Esophagus muscularis mucosa (tissue), 4 donors: ENCODE measurements at regions not wholly inside any gene's neighbourhood (a gene's known extent, or its start where the extent isn't known, plus 50 kb on each side); places are given as distances from the start of the nearest gene placed in this dataset.

Experiments
- DNase-seq: peaks from one replicate; pipeline ENCODE4 v3.0.0-alpha.2; 2017; ENCODE audit errors: extremely low spot score
- H3K27ac ChIP-seq, 4 donors: fragments of 200-600 bp; sonication (generic); replicated peaks in 1 of 4; 1 replicate in 3 of 4; 2 replicates in 1 of 4; pipeline ENCODE4 v1.5.1; 2016 to 2019; ENCODE audit warnings: mild to moderate bottlenecking in 1 of 4
- H3K27me3 ChIP-seq, 4 donors: fragments of 200-600 bp; sonication (generic); one replicate each; pipeline versions ENCODE4 v1.5.1 to v1.6.0; 2016 to 2019
- H3K36me3 ChIP-seq, 4 donors: fragments of 200-600 bp; sonication (generic); one replicate each; pipeline ENCODE4 v1.5.1; 2016 to 2019
- H3K4me1 ChIP-seq, 4 donors: fragments of 200-600 bp; sonication (generic); one replicate each; pipeline ENCODE4 v1.5.1; 2016 to 2019
- H3K4me3 ChIP-seq, 4 donors: fragments of 200-600 bp; sonication (generic); 1 replicate in 2 of 4; 2 replicates in 2 of 4; pipeline ENCODE4 v1.5.1; 2016 to 2019; ENCODE audit warnings: mild to moderate bottlenecking in 4 of 4, moderate library complexity in 1 of 4
- H3K9me3 ChIP-seq, 4 donors: fragments of 200-600 bp; sonication (generic); 1 replicate in 3 of 4; 2 replicates in 1 of 4; pipeline ENCODE4 v1.5.1; 2016 to 2019
- CTCF ChIP-seq, 3 experiments: fragments of 200-600 bp in 2 of 3; fragments of 450-650 bp in 1 of 3; sonication (generic) in 2 of 3; IDR thresholded peaks; one replicate each; pipeline ENCODE4 v1.5.1; 2017 to 2019; ENCODE audit warnings: antibody characterized with exemption in 3 of 3, mild to moderate bottlenecking in 2 of 3, moderate library complexity in 1 of 3
- EP300 ChIP-seq: sonication (generic); formaldehyde crosslinking; IDR thresholded peaks from one replicate; pipeline ENCODE4 v1.6.1; 2017; ENCODE audit warnings: antibody characterized with exemption
- POLR2A ChIP-seq: fragments of 450-650 bp; IDR thresholded peaks from one replicate; pipeline ENCODE4 v1.6.1; 2017; ENCODE audit warnings: antibody characterized with exemption, moderate library complexity, mild to moderate bottlenecking, low read depth
- POLR2AphosphoS5 ChIP-seq, 2 donors: sonication (generic); formaldehyde crosslinking; IDR thresholded peaks; one replicate each; pipeline ENCODE4 v1.6.1; 2017; ENCODE audit warnings: antibody characterized with exemption in 2 of 2
- WGBS: methylation state at CpG from one replicate; pipeline ENCODE4 v1.1.5; 2018; 5-methylcytosine and 5-hydroxymethylcytosine counted together
- intact Hi-C: fragments of 100-400 bp; cut with DNase I; formaldehyde crosslinking; loops from one replicate; pipeline ENCODE4 v1.15.1; 2023

- Histone ChIP-seq H3K4me1 (no peaks in the 10 kb centered on the region), H3K9me3 (no peaks in the 10 kb centered on the region), H3K36me3 (no peaks in the 10 kb centered on the region), H3K27me3 (peaks cover 0 to 7% (median 0%) of the 10 kb centered on the region in 4 donors), H3K4me3 (no peak overlapping the region), H3K27ac (no peak overlapping the region)
- no peak for TF ChIP-seq CTCF (IDR thresholded peaks at IDR 0.05)
- no peak for TF ChIP-seq POLR2A
- TF ChIP-seq EP300, result no peak
- TF ChIP-seq POLR2AphosphoS5 (IDR thresholded peaks at IDR 0.05), result no peak
- intact Hi-C loops, result no loop called here
- no peak for DNase-seq
- 56% methylated on average over 7 of the region's 7 CpGs for WGBS
Measured at GRCh38 chr4:22235698-22236097, 280.2 kb downstream of the ADGRA3 start.

DNA sequence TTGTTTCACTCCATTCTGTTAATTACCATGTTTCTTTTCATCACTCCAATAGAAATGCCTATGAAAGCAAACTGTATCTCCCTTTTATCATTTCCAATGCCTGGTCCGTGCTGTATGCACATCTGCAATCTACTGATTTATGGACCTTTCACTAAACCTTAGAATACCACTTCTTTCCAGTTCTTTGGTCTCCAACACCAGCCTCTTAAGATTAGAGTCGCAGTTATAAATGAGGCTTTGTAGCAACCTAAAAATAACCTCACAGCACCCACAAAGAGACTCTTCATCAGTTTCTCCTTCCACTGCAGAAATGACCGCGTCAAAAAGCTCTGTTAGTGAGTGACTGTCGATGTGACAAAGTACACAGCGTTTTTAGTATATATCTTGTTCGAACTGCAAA is 282.6 kb downstream of the ADGRA3 start:
- H3K9me3 ChIP-seq, result no peaks in the 10 kb centered on the region
- intact Hi-C loops, result no loop called here
- H3K36me3 ChIP-seq, result no peaks in the 10 kb centered on the region
- no peaks in the 10 kb centered on the region for H3K4me1 ChIP-seq
- peaks cover 0 to 7% (median 0%) of the 10 kb centered on the region in 4 donors for H3K27me3 ChIP-seq
- WGBS, result 77% methylated on average over 7 of the region's 7 CpGs
- no peak for TF ChIP-seq CTCF (IDR thresholded peaks at IDR 0.05)
- no peak for TF ChIP-seq POLR2AphosphoS5 (IDR thresholded peaks at IDR 0.05)
- no peak for TF ChIP-seq POLR2A
- no peak for TF ChIP-seq EP300
- H3K27ac ChIP-seq, result no peak overlapping the region
- no peak for DNase-seq
- no peak overlapping the region for H3K4me3 ChIP-seq

- Histone ChIP-seq H3K9me3 (no peaks in the 10 kb centered on the region), H3K27ac (no peak overlapping the region)
Measured at GRCh38 chr4:22220965-22221364, 272.4 kb upstream of the KCNIP4 start.

DNA sequence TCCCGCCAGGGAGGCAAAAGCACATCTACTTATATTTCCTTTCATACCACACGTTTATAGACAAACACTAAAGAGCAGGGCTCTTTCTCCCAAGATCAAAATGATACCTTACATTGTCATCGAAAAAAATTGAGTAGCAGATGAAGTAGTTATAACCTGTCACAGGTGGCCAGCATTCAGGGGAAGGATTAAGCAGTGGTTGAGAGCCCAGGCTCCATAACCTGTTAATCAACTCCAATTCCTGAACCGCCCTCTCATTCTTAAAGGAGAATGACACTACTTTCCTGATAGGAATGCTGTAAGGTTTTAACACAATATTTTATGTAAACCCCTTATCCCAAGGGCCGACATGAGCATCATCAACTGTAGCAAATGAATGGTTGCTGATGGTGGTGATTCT is 268.9 kb upstream of the KCNIP4 start:
- H3K9me3 ChIP-seq, result no peaks in the 10 kb centered on the region
- H3K27ac ChIP-seq, result no peak overlapping the region
- H3K36me3 ChIP-seq, result no peaks in the 10 kb centered on the region
- no peaks in the 10 kb centered on the region for H3K27me3 ChIP-seq
- no peaks in the 10 kb centered on the region for H3K4me1 ChIP-seq
- DNase-seq, result no peak
- intact Hi-C loops, result no loop called here
- no peak for TF ChIP-seq POLR2A
- TF ChIP-seq POLR2AphosphoS5 (IDR thresholded peaks at IDR 0.05), result no peak
- no peak for TF ChIP-seq EP300
- no peak overlapping the region for H3K4me3 ChIP-seq
- WGBS, result 83% methylated on average over 5 of the region's 5 CpGs

More at GRCh38 chr4:22220965-22221364, 272.4 kb upstream of the KCNIP4 start:
- H3K4me3 ChIP-seq, result no peak overlapping the region
- TF ChIP-seq POLR2AphosphoS5 (IDR thresholded peaks at IDR 0.05) (no peak), EP300 (no peak), POLR2A (no peak), CTCF (IDR thresholded peaks at IDR 0.05) (no peak)
- H3K4me1 ChIP-seq, result no peaks in the 10 kb centered on the region
- 52% methylated on average over 6 of the region's 9 CpGs for WGBS
- no peak for DNase-seq
- no peaks in the 10 kb centered on the region for H3K36me3 ChIP-seq
- intact Hi-C loops, result no loop called here
- no peaks in the 10 kb centered on the region for H3K27me3 ChIP-seq

GRCh38 chr4:22216278-22216677 is 267.7 kb upstream of the KCNIP4 start:
- Histone ChIP-seq H3K4me3 (no peak overlapping the region), H3K36me3 (no peaks in the 10 kb centered on the region), H3K4me1 (no peaks in the 10 kb centered on the region), H3K9me3 (no peaks in the 10 kb centered on the region), H3K27ac (no peak overlapping the region), H3K27me3 (no peaks in the 10 kb centered on the region)
- intact Hi-C loops, result no loop called here
- 100% methylated on average over 1 of the region's 1 CpG for WGBS
- no peak for TF ChIP-seq POLR2AphosphoS5 (IDR thresholded peaks at IDR 0.05)
- TF ChIP-seq POLR2A, result no peak
- no peak for TF ChIP-seq EP300
- no peak for TF ChIP-seq CTCF (IDR thresholded peaks at IDR 0.05)
- DNase-seq, result no peak
